ENCODE measurements at regions not wholly inside any gene's neighbourhood (a gene's known extent, or its start where the extent isn't known, plus 50 kb on each side); places are given as distances from the start of the nearest gene placed in this dataset.

- TF ChIP-seq, protein P1, sequence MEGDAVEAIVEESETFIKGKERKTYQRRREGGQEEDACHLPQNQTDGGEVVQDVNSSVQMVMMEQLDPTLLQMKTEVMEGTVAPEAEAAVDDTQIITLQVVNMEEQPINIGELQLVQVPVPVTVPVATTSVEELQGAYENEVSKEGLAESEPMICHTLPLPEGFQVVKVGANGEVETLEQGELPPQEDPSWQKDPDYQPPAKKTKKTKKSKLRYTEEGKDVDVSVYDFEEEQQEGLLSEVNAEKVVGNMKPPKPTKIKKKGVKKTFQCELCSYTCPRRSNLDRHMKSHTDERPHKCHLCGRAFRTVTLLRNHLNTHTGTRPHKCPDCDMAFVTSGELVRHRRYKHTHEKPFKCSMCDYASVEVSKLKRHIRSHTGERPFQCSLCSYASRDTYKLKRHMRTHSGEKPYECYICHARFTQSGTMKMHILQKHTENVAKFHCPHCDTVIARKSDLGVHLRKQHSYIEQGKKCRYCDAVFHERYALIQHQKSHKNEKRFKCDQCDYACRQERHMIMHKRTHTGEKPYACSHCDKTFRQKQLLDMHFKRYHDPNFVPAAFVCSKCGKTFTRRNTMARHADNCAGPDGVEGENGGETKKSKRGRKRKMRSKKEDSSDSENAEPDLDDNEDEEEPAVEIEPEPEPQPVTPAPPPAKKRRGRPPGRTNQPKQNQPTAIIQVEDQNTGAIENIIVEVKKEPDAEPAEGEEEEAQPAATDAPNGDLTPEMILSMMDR (IDR thresholded peaks at IDR 0.05), result no peak
- TF ChIP-seq POLR2A (IDR thresholded peaks at IDR 0.05), result no peak
Observed at GRCh38 chr6:88493717-88494116, 327.6 kb upstream of the CNR1 start.

Data from right lobe of liver (tissue), 4 donors.